ENCODE measurements at regions not wholly inside any gene's neighbourhood (a gene's known extent, or its start where the extent isn't known, plus 50 kb on each side); places are given as distances from the start of the nearest gene placed in this dataset.
"Not testable (repeated sequence)": the region's sequence is repeated elsewhere in the genome, so short reads cannot be mapped to it uniquely, and the experiment has no call there.

DNA sequence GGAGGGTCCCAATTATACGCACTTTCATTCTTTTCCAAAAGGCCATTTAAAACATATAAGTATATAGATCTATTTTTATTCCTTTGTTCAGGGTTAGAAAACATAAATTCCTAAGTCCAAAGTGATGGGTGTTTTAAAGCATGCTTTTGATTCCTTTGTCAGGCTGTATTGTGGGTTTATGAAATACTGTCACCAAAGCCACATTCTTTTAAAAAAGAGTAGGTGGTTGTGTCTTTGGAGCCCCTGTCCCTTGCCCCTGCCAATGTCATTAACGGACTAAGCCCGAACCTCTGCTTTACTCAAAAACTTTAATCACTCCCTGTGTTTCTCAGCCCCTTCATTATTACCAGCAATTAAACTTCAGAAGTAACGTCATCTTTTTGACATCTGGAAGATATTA lies 104.9 kb upstream of the APCDD1 start:
- Histone ChIP-seq H3K9ac (ENCODE audit: insufficient read length) (peak overlapping the region; percentile 63), H3K36me3 (ENCODE audit: insufficient read depth, low read length) (no peaks in the 10 kb centered on the region), H3K4me3 (peak overlapping the region; percentile 3; the same call in 1 of the 2 replicates), H3K9me3 (ENCODE audit: low read depth, low read length) (no peaks in the 10 kb centered on the region), H3K27ac (peak overlapping the region; percentile 79; the same call in 1 of the 2 replicates)
- TF ChIP-seq FOXP2 (optimal IDR thresholded peaks at IDR 0.05; ENCODE audit: control extremely low read depth, extremely low read length, insufficient read depth) (no peak), EZH2 (IDR thresholded peaks at IDR 0.05) (no peak), POLR2AphosphoS5 (IDR thresholded peaks at IDR 0.05; ENCODE audit: borderline replicate concordance, low read depth, low read length) (no peak)
- DNase-seq (ENCODE audit: low read depth, low spot score), result no peak

DNA sequence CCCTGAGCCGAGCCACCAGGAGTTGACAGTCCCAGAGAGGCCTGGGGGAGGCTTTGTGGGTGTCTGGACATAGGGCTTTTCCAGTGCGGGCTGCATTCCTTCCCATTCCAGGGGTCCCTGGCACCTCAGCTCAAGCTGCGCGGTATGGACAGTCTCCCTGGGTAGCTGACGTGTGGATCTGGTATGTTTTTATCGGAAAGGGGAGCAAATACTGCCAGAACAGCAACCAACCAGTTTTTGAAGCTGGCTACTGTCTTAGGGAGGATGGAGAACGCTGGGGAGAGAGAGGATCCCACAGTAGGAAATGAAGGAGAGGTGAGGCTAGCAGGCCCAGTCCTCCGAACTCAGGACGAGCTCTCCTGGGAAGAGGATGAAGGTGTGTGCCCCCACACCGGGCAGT lies 103.8 kb upstream of the APCDD1 start:
- TF ChIP-seq FOXP2 (optimal IDR thresholded peaks at IDR 0.05; ENCODE audit: control extremely low read depth, extremely low read length, insufficient read depth), result no peak
- no peak for TF ChIP-seq POLR2AphosphoS5 (IDR thresholded peaks at IDR 0.05; ENCODE audit: borderline replicate concordance, low read depth, low read length)
- TF ChIP-seq EZH2 (IDR thresholded peaks at IDR 0.05), result no peak
- Histone ChIP-seq H3K9me3 (ENCODE audit: low read depth, low read length) (no peaks in the 10 kb centered on the region), H3K36me3 (ENCODE audit: insufficient read depth, low read length) (no peaks in the 10 kb centered on the region), H3K9ac (ENCODE audit: insufficient read length) (no peak overlapping the region), H3K27ac (0 out of 2 replicates have a peak overlapping the region, but pooled peaks have one; percentile 79), H3K4me3 (no peak overlapping the region)
- DNase-seq (ENCODE audit: low read depth, low spot score), result no peak

DNA sequence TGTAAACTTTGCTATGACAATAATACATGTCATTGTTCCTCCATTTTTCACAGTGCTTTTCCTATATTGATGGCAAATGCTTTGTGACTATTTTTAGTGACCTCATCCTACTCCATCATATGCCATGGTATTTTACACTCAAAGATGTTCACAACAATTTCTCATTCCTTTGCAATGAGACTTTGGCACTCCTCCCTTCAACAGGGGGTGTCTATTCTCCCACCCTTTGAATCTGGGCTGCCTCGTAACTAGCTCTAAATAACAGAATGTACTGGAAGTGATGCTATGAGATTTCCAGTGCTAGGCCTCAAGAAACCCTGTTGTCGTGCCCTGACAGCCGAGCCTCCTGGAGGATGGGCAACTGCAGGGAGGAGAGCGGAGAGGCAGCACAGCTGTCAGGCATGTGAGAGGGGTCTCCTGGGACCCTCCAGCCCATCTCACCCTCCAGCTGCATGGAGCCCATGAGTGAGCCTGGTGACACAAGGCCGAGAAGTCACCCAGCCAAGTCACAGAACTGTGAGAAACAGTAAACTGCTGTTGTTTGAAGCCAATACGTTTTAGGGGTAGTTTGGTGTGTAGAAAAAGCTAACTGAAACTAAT lies 103.1 kb upstream of the APCDD1 start:
- DNase-seq (ENCODE audit: low read depth, low spot score), result no peak
- TF ChIP-seq EZH2 (IDR thresholded peaks at IDR 0.05), result no peak
- no peak for TF ChIP-seq POLR2AphosphoS5 (IDR thresholded peaks at IDR 0.05; ENCODE audit: borderline replicate concordance, low read depth, low read length)
- no peak for TF ChIP-seq FOXP2 (optimal IDR thresholded peaks at IDR 0.05; ENCODE audit: control extremely low read depth, extremely low read length, insufficient read depth)
- Histone ChIP-seq H3K27ac (0 out of 2 replicates have a peak overlapping the region, but pooled peaks have one; percentile 54), H3K9ac (ENCODE audit: insufficient read length) (no peak overlapping the region), H3K36me3 (ENCODE audit: insufficient read depth, low read length) (no peaks in the 10 kb centered on the region), H3K9me3 (ENCODE audit: low read depth, low read length) (no peaks in the 10 kb centered on the region), H3K4me3 (no peak overlapping the region)

DNA sequence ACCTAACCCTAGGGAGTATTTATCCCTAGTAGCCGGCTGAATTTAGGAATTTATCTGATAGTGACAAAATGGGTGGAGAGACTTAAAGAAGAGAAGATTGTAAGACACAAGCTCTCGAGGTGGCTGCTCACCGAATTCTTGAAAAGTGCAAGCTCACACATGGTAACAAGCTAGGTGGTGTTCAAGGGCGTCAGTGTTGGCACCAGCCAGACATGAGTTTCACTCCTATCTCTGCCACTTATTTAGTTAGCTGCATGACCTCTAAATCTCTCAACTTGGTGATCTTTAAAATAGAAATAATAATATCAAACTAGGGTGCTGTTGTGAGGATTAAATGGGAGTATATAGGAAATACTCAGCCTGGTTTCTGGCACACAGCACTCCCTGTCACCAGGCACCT lies 102.6 kb upstream of the APCDD1 start:
- H3K4me3 ChIP-seq, result no peak overlapping the region
- H3K9ac ChIP-seq (ENCODE audit: insufficient read length), result no peak overlapping the region
- DNase-seq (ENCODE audit: low read depth, low spot score), result no peak
- no peak for TF ChIP-seq FOXP2 (optimal IDR thresholded peaks at IDR 0.05; ENCODE audit: control extremely low read depth, extremely low read length, insufficient read depth)
- no peak for TF ChIP-seq EZH2 (IDR thresholded peaks at IDR 0.05)
- no peak for TF ChIP-seq POLR2AphosphoS5 (IDR thresholded peaks at IDR 0.05; ENCODE audit: borderline replicate concordance, low read depth, low read length)
- H3K27ac ChIP-seq, result peak overlapping the region; percentile 54; the same call in 1 of the 2 replicates
- H3K36me3 ChIP-seq (ENCODE audit: insufficient read depth, low read length), result no peaks in the 10 kb centered on the region
- H3K9me3 ChIP-seq (ENCODE audit: low read depth, low read length), result no peaks in the 10 kb centered on the region

DNA sequence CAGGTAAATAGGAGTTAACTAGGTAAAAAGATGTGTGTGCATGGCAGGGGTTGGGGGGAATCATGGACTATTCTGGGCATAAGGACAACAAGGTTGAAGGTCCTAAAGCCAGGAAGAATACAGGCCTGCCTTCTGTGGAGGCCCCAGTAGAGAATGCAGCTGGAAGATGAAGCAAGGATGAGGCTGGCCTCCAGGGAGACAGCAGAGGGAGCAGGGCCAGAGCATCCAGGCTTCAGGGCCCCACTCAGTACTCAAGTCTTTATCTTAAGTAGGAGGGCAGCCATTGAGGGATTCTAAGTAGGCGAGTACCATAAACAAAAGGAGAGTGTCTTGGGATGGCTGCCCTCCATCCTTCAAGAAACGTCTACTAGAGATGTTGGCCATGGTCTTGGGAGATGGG lies 101.8 kb upstream of the APCDD1 start:
- TF ChIP-seq POLR2AphosphoS5 (IDR thresholded peaks at IDR 0.05; ENCODE audit: borderline replicate concordance, low read depth, low read length), result no peak
- TF ChIP-seq EZH2 (IDR thresholded peaks at IDR 0.05), result no peak
- no peak for TF ChIP-seq FOXP2 (optimal IDR thresholded peaks at IDR 0.05; ENCODE audit: control extremely low read depth, extremely low read length, insufficient read depth)
- H3K9ac ChIP-seq (ENCODE audit: insufficient read length), result no peak overlapping the region
- no peaks in the 10 kb centered on the region for H3K36me3 ChIP-seq (ENCODE audit: insufficient read depth, low read length)
- H3K27ac ChIP-seq, result no peak overlapping the region
- DNase-seq (ENCODE audit: low read depth, low spot score), result no peak
- H3K4me3 ChIP-seq, result no peak overlapping the region
- no peaks in the 10 kb centered on the region for H3K9me3 ChIP-seq (ENCODE audit: low read depth, low read length)

DNA sequence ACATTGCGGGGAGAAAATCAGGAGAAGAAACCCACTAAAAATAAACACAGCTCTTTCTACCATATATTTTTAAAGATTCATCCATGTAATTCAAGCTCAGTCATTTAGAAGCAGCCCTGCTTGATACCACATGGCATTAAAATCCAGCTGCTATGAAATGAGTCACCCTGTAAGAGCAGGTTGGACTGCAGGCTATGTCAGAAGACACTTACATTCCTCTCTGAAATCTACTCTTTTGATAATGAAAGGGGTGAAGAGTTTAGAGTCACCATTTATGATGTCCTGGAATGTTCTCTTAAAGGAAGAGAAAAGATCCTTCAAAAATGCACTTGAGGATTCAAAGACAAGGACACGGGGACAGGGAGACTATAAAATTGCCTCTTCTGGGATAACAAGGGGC lies 100.6 kb upstream of the APCDD1 start:
- DNase-seq (ENCODE audit: low read depth, low spot score), result no peak

DNA sequence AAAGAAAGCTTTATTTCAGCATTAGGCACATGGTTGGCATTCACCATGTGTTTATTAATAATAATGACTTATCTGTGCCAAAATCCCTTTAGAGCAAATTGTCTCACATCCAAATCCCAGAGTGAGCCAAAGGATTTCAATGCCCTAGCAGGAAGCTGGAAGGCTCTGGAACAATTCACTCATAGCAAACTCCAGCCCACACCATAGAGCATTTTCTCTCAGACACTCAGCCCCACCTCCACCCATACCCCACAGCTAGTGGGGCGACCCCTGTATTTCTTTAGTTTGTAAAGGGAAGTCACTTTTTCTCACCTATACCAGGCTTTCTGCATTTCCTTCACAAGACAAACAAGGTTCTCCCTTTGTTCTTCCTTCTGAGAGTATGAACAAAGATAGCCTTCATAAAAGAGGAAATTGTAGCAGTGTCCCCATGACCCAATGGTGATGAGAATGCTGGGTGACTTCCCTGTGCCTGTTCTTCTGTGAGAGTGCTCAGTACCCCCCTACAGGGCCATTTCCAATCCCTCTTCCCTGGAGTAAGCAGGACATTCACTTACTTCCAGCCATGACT lies 100.1 kb upstream of the APCDD1 start:
- Histone ChIP-seq H3K9me3 (ENCODE audit: low read depth, low read length) (no peaks in the 10 kb centered on the region), H3K36me3 (ENCODE audit: insufficient read depth, low read length) (no peaks in the 10 kb centered on the region), H3K27ac (peak overlapping the region; percentile 75), H3K9ac (ENCODE audit: insufficient read length) (no peak overlapping the region), H3K4me3 (no peak overlapping the region)
- no peak for DNase-seq (ENCODE audit: low read depth, low spot score)
- TF ChIP-seq EZH2 (IDR thresholded peaks at IDR 0.05), result no peak

More for the DNA sequence above, 100.6 kb upstream of the APCDD1 start:
- Histone ChIP-seq H3K9me3 (ENCODE audit: low read depth, low read length) (no peaks in the 10 kb centered on the region), H3K4me3 (no peak overlapping the region), H3K9ac (ENCODE audit: insufficient read length) (no peak overlapping the region), H3K36me3 (ENCODE audit: insufficient read depth, low read length) (no peaks in the 10 kb centered on the region), H3K27ac (peak overlapping the region; percentile 75)
- TF ChIP-seq EZH2 (IDR thresholded peaks at IDR 0.05), result no peak
- TF ChIP-seq POLR2AphosphoS5 (IDR thresholded peaks at IDR 0.05; ENCODE audit: borderline replicate concordance, low read depth, low read length), result no peak
- no peak for TF ChIP-seq FOXP2 (optimal IDR thresholded peaks at IDR 0.05; ENCODE audit: control extremely low read depth, extremely low read length, insufficient read depth)

DNA sequence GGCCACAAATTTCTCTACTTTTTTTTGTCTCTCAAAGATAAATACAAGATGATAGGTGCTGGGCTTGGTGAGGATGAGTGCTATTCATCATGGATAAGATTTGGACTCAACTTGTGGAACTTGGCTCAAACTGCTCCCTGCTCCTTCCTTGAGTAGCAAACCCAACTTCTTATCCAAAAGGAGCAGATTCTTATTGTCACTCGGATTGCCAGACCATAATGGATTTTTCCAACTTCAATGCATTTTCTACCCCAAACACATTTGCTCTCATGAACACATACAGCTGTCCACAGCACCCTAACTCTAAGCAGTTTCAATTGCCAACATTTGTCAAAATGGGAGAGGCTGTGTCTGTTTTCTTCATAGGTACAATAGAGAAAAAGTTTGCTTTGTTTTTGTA lies 99.5 kb upstream of the APCDD1 start:
- H3K9ac ChIP-seq (ENCODE audit: insufficient read length), result no peak overlapping the region
- H3K4me3 ChIP-seq, result no peak overlapping the region
- TF ChIP-seq POLR2AphosphoS5 (IDR thresholded peaks at IDR 0.05; ENCODE audit: borderline replicate concordance, low read depth, low read length), result no peak
- TF ChIP-seq EZH2 (IDR thresholded peaks at IDR 0.05), result no peak
- no peak for TF ChIP-seq FOXP2 (optimal IDR thresholded peaks at IDR 0.05; ENCODE audit: control extremely low read depth, extremely low read length, insufficient read depth)
- H3K27ac ChIP-seq, result no peak overlapping the region
- no peaks in the 10 kb centered on the region for H3K36me3 ChIP-seq (ENCODE audit: insufficient read depth, low read length)
- DNase-seq (ENCODE audit: low read depth, low spot score), result no peak
- H3K9me3 ChIP-seq (ENCODE audit: low read depth, low read length), result no peaks in the 10 kb centered on the region

DNA sequence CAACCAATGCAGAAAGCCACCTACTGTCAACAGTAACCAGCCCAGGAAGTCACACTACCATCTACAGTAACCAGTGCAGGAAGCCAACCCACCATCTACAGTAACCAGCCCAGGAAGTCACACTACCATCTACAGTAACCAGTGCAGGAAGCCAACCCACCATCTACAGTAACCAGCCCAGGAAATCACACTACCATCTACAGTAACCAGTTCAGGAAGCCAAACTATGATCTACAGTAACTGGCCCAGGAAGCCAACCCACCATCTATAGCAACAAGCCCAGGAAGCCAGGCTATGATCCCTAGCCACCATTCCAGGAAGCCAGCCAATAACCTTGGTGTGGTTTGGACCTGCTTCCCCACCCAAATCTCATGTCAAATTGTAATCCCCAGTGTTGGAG lies 97.4 kb upstream of the APCDD1 start:
- not testable (repeated sequence) for H3K9ac ChIP-seq (ENCODE audit: insufficient read length); H3K27ac ChIP-seq; H3K4me3 ChIP-seq; H3K36me3 ChIP-seq (ENCODE audit: insufficient read depth, low read length); H3K9me3 ChIP-seq (ENCODE audit: low read depth, low read length); DNase-seq (ENCODE audit: low read depth, low spot score)
